AG09319 (cell line): ENCODE measurements at regions not wholly inside any gene's neighbourhood (a gene's known extent, or its start where the extent isn't known, plus 50 kb on each side); places are given as distances from the start of the nearest gene placed in this dataset.

Source experiments
- DNase-seq: peaks from one replicate; pipeline ENCODE4 v3.0.0-alpha.2; 2010; ENCODE audit warnings: low read depth; ENCODE audit errors: extremely low read depth
- CTCF ChIP-seq: IDR thresholded peaks from 2 replicates; pipeline ENCODE4 v1.5.1; 2011; ENCODE audit warnings: low read depth, mild to moderate bottlenecking, inconsistent platforms, low read length, moderate library complexity

DNA sequence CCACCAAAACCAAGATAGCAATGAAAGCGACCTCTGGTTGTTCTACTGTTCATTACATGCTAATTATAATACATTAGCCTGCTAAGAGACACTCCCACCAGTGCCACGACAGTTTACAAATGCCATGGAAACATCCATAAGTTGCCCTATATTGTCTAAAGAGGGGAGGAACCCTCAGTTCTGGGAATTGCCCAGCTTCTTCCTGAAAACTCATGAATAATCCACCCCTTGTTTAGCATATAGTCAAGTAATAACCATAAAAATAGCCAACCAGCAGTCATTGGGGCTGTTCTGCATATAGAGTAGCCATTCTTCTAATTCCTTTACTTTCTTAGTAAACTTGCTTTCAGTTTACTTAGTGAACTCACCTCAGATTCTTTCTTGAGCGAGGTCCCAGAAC is 189.8 kb upstream of the SOX11 start:
- no peak for TF ChIP-seq CTCF
- no peak for DNase-seq

- TF ChIP-seq CTCF, result no peak
- DNase-seq, result no peak
Observed at GRCh38 chr2:5504756-5505155, 187.4 kb upstream of the SOX11 start.

- TF ChIP-seq CTCF, result no peak
- no peak for DNase-seq
Observed at GRCh38 chr2:5507367-5507766, 184.8 kb upstream of the SOX11 start.

DNA sequence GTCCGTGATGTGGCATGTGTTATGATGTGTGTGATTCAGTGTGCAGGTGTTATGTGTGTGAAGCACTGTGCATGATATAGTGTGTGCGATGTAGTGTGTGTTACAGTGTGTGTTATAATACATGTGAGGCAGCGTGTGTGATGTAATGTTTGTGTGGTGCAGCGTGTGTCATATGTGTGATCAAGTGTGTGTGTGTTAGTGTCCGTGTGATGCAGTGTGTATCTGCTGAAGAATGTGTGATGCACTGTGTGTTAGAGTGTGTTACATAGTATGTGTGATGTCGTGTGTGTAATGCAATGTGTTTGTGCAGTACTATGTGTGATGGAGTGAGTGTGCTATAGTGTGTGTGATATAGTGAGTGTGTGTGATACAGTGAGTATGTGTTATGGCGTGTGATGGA is 182.8 kb upstream of the SOX11 start:
- no peak for DNase-seq
- no peak for TF ChIP-seq CTCF

- no peak for DNase-seq
- no peak for TF ChIP-seq CTCF
Observed at GRCh38 chr2:5510082-5510481, 182.1 kb upstream of the SOX11 start.

DNA sequence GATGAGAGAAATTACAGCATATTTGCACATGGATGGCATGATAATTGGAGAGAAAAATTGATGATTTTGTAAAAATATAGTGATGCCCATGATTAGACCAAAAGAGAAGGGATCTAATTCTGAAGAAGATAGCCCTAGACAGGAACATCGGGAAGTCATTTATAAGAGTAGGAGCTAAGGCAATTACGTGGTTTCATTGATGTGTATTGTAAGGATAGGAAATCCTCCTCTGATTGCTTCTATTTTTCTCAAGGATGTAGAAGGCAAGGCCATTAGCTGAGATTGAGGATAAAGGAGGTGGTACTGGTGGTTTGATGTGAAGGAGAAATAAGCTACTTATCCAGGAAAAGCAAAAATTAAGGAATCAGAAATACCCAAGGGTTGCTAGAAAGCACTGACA is 176.5 kb upstream of the SOX11 start:
- no peak for TF ChIP-seq CTCF
- DNase-seq, result no peak

DNA sequence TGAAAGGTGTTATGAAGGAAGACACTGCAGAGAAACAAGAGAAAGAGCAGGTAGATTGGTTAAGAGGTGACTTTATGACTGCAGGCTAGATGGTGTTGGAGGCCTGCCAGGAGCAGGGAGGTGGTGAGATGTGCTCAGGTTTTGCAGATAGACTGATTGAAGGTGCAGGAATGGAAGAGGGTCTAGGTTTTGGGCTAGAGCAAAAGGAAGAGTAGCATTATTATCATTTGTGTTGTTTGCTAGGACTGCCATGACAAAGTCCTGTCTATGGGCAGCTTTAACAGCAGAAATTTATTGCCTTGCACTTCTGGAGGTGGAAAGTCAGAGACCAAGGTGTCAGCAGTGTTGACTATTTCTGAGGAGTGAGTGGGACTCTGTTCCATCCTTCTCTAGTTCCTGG is 172.9 kb upstream of the SOX11 start:
- no peak for TF ChIP-seq CTCF
- DNase-seq, result no peak

DNA sequence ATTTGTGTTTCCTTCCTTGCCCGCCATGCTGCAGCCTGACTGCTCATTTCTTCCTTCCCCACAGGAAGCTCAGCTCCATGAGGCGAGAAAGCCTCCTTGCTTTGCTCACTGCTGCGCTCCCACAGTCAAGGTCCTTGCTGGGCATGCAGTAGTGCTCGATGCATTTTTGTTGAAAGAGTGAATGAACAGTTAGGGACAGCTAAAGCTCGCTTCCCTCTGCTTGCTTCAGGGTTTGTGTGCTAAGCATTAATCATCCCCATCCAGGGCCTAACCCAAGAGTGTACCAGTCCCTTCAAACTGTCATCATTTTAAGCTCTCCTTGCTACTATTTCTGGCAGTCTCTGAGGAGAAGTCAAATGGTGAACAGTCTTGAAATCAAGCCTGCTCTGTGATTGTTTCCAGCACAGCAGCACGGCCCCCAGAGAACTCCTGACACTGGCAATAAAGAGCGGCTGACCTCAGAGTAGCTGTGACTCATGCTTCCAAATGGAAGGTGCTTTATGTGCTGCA is 171.7 kb upstream of the SOX11 start:
- no peak for DNase-seq
- no peak for TF ChIP-seq CTCF
